MCF 10A (cell line): ENCODE measurements at regions not wholly inside any gene's neighbourhood (a gene's known extent, or its start where the extent isn't known, plus 50 kb on each side); places are given as distances from the start of the nearest gene placed in this dataset.

Experiments used
- BruUV-seq: library from RNA; stranded (reverse); fragments of 400-500 nt; replicated peaks from 2 replicates; lab custom pipeline; 2021; lab: Mats Ljungman, UMichigan
- CTCF ChIA-PET: fragments of 300-600 bp; sonication (Branson Sonifier 250); formaldehyde crosslinking; extraction: SDS; loops from one replicate; lab custom pipeline; 2021; ENCODE audit warnings: antibody characterized with exemption, inconsistent platforms; lab: Yijun Ruan, JAX
- POLR2A ChIA-PET: fragments of 300-600, 350-650 bp; sonication (Branson Sonifier 250); formaldehyde crosslinking; extraction: SDS; loops from one replicate; lab custom pipeline; 2020; ENCODE audit warnings: antibody characterized with exemption, inconsistent platforms; lab: Yijun Ruan, JAX
- DNase-seq: peaks from one replicate; pipeline ENCODE4 v3.0.0-alpha.2; 2018; ENCODE audit not compliant: unreplicated experiment
- H3K27ac Mint-ChIP-seq: one replicate; pipeline ENCODE4 v1.8.0; 2022; ENCODE audit warnings: mild to moderate bottlenecking, low read depth, mixed read lengths; ENCODE audit not compliant: unreplicated experiment
- H3K27me3 Mint-ChIP-seq: one replicate; pipeline ENCODE4 v1.8.0; 2022; ENCODE audit warnings: mixed read lengths; ENCODE audit not compliant: insufficient read depth, unreplicated experiment
- H3K36me3 Mint-ChIP-seq: one replicate; pipeline ENCODE4 v1.8.0; 2022; ENCODE audit warnings: mild to moderate bottlenecking, moderate library complexity, mixed read lengths; ENCODE audit not compliant: insufficient read depth, unreplicated experiment
- H3K4me1 Mint-ChIP-seq: one replicate; pipeline ENCODE4 v1.8.0; 2022; ENCODE audit warnings: mixed read lengths; ENCODE audit not compliant: insufficient read depth, unreplicated experiment
- H3K4me3 Mint-ChIP-seq: one replicate; pipeline ENCODE4 v1.8.0; 2022; ENCODE audit warnings: mild to moderate bottlenecking, moderate library complexity, mixed read lengths; ENCODE audit not compliant: unreplicated experiment
- H3K9me3 Mint-ChIP-seq: one replicate; pipeline ENCODE4 v1.8.0; 2022; ENCODE audit warnings: mixed read lengths; ENCODE audit not compliant: unreplicated experiment
- CTCF ChIP-seq: fragments of 200-600 bp; IDR thresholded peaks from one replicate; pipeline ENCODE4 v1.8.0; 2022; ENCODE audit warnings: antibody characterized with exemption, mild to moderate bottlenecking; ENCODE audit not compliant: unreplicated experiment
- intact Hi-C: fragments of 100-400 bp; cut with micrococcal nuclease; formaldehyde crosslinking; loops from 2 replicates; pipeline ENCODE4 v1.14.1; 2022

GRCh38 chr14:55949708-55950107, 168.5 kb upstream of the PELI2 start:
- intact Hi-C loops, result no loop called here

GRCh38 chr14:55950135-55950534, 168.1 kb upstream of the PELI2 start:
- Mint-ChIP-seq H3K36me3 (no peaks in the 10 kb centered on the region), H3K4me1 (no peaks in the 10 kb centered on the region), H3K27ac (no peak overlapping the region), H3K4me3 (no peak overlapping the region), H3K9me3 (no peaks in the 10 kb centered on the region), H3K27me3 (no peaks in the 10 kb centered on the region)
- no peak for TF ChIP-seq CTCF
- ChIA-PET CTCF (no interaction called here), POLR2A (interaction anchor here (0.6 kb wide), 1 partner anchor 18 kb away, joined by 6 read pairs; no protein-coding TSS in a partner anchor)
- intact Hi-C loops, result no loop called here
- no peak for DNase-seq
- no TSS peak for BruUV-seq

More at GRCh38 chr14:55949708-55950107, 168.5 kb upstream of the PELI2 start:
- ChIA-PET POLR2A (interaction anchor here (1.0 kb wide), 1 partner anchor 11 kb away, joined by 3 read pairs; no protein-coding TSS in a partner anchor), CTCF (interaction anchor here (0.6 kb wide), 1 partner anchor 189 kb away, joined by 4 read pairs; no protein-coding TSS in a partner anchor)
- H3K27ac Mint-ChIP-seq, result no peak overlapping the region
- no peaks in the 10 kb centered on the region for H3K27me3 Mint-ChIP-seq
- no peak for DNase-seq
- H3K9me3 Mint-ChIP-seq, result no peaks in the 10 kb centered on the region
- H3K4me3 Mint-ChIP-seq, result no peak overlapping the region
- no peaks in the 10 kb centered on the region for H3K4me1 Mint-ChIP-seq
- TF ChIP-seq CTCF, result no peak
- BruUV-seq, result no TSS peak
- no peaks in the 10 kb centered on the region for H3K36me3 Mint-ChIP-seq

GRCh38 chr14:55951341-55952206, 166.6 kb upstream of the PELI2 start:
- no peak for DNase-seq
- no peaks in the 10 kb centered on the region for H3K4me1 Mint-ChIP-seq
- no peaks in the 10 kb centered on the region for H3K27me3 Mint-ChIP-seq
- no peak overlapping the region for H3K27ac Mint-ChIP-seq
- no peaks in the 10 kb centered on the region for H3K36me3 Mint-ChIP-seq
- CTCF ChIA-PET, result no interaction called here
- H3K9me3 Mint-ChIP-seq, result no peaks in the 10 kb centered on the region
- TF ChIP-seq CTCF, result no peak
- no peak overlapping the region for H3K4me3 Mint-ChIP-seq
- BruUV-seq, result no TSS peak
- POLR2A ChIA-PET, result interaction anchor here (0.7 kb wide), 1 partner anchor 36 kb away, joined by 3 read pairs; no protein-coding TSS in a partner anchor
- intact Hi-C loops, result no loop called here

- no peak overlapping the region for H3K4me3 Mint-ChIP-seq
- ChIA-PET POLR2A (interaction anchor here (0.7 to 1.1 kb wide), 2 partner anchors 8 to 12 kb away, joined by 3 to 4 read pairs; no protein-coding TSS in a partner anchor), CTCF (interaction anchor here (0.6 kb wide), 1 partner anchor 279 kb away, joined by 3 read pairs; no protein-coding TSS in a partner anchor)
- intact Hi-C loops, result no loop called here
- no TSS peak for BruUV-seq
- no peaks in the 10 kb centered on the region for H3K9me3 Mint-ChIP-seq
- H3K36me3 Mint-ChIP-seq, result no peaks in the 10 kb centered on the region
- H3K4me1 Mint-ChIP-seq, result no peaks in the 10 kb centered on the region
- TF ChIP-seq CTCF, result no peak
- H3K27me3 Mint-ChIP-seq, result no peaks in the 10 kb centered on the region
- no peak for DNase-seq
- H3K27ac Mint-ChIP-seq, result no peak overlapping the region
Measured at GRCh38 chr14:55954108-55954507, 164.1 kb upstream of the PELI2 start.
